ENCODE measurements at regions not wholly inside any gene's neighbourhood (a gene's known extent, or its start where the extent isn't known, plus 50 kb on each side); places are given as distances from the start of the nearest gene placed in this dataset.

DNA sequence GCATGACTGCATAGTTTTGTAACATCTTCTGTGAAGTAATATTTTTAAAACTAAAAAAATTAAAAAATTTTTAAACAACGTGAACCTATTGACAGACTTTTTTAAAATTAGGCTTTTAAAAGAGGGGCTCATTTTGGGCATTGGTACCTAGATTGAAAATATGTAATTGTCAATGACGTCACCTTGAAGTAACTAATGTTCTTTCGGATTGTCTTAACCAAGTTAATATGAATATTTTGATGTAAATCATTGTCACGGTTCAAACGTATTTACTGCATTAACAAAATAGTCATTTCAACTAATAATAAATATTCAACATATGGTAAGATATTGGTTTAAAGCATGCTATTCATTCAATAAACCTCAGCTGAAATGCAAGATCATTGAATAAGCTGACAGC, 719.8 kb downstream of the ANKRD7 start:
- no peaks in the 10 kb centered on the region for H3K27me3 ChIP-seq (ENCODE audit: control insufficient read depth, low read length)
- H4K20me1 ChIP-seq (ENCODE audit: control insufficient read depth, insufficient read depth, low read depth, low read length), result no peaks in the 10 kb centered on the region
- H3K4me1 ChIP-seq (ENCODE audit: control insufficient read depth, low read length), result no peaks in the 10 kb centered on the region
- H3K79me2 ChIP-seq (ENCODE audit: control insufficient read depth, low read length), result no peaks in the 10 kb centered on the region
- H3K4me3 ChIP-seq (ENCODE audit: low read length), result no peak overlapping the region
- no peak overlapping the region for H3K27ac ChIP-seq (ENCODE audit: low read depth, low read length)
- H3K4me2 ChIP-seq (ENCODE audit: low read length), result no peak overlapping the region
- TF ChIP-seq, protein P1, sequence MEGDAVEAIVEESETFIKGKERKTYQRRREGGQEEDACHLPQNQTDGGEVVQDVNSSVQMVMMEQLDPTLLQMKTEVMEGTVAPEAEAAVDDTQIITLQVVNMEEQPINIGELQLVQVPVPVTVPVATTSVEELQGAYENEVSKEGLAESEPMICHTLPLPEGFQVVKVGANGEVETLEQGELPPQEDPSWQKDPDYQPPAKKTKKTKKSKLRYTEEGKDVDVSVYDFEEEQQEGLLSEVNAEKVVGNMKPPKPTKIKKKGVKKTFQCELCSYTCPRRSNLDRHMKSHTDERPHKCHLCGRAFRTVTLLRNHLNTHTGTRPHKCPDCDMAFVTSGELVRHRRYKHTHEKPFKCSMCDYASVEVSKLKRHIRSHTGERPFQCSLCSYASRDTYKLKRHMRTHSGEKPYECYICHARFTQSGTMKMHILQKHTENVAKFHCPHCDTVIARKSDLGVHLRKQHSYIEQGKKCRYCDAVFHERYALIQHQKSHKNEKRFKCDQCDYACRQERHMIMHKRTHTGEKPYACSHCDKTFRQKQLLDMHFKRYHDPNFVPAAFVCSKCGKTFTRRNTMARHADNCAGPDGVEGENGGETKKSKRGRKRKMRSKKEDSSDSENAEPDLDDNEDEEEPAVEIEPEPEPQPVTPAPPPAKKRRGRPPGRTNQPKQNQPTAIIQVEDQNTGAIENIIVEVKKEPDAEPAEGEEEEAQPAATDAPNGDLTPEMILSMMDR (IDR thresholded peaks at IDR 0.05; ENCODE audit: low read depth, low read length, poor library complexity, severe bottlenecking), result no peak
- no peak for TF ChIP-seq EZH2phosphoT487 (IDR thresholded peaks at IDR 0.05; ENCODE audit: borderline replicate concordance, low read length)
- H3F3A ChIP-seq (ENCODE audit: control insufficient read depth, insufficient read depth), result no peaks in the 10 kb centered on the region
- H3K36me3 ChIP-seq (ENCODE audit: control insufficient read depth, low read length), result no peaks in the 10 kb centered on the region
- no peaks in the 10 kb centered on the region for H3K9me3 ChIP-seq (ENCODE audit: control insufficient read depth, insufficient read depth, low read length)
- H3K9me2 ChIP-seq (replicated peaks; ENCODE audit: control insufficient read depth, low read length), result no peaks in the 10 kb centered on the region

DNA sequence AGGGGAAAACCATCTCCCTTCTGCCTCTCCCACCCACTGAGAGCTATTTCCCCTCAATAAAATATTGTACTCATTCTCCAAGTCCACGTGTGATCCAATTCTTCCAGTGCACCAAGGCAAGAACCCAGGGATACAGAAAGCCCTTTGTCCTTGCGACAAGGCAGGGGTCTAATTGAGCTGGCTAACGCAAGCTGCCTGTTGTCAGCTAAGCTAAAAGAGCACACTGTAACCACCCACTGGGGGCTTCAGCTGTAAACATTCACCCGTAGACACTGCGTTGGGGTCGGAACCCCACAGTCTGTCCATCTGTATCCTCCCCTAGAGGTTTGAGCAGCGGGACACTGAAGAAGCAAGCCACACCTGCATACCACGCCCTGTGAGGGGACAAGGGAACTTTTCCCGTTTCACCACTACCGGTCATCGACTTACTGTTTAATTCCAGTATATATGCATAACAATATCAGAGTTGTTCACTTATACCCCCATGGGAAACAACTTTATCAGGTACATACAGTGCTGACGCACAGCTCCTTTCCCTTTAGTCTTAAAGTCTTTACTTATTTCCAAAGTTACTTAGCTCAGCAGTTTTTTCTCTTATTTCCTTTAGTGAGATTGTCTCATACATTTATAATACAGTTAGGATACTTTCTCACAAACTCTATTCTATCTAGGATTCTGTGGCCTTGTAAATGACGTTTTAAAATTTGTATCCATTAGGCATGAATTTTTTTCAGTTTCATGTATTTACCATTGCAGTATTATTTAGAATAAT, 721.6 kb downstream of the ANKRD7 start:
- Histone ChIP-seq H3K9me2 (replicated peaks; ENCODE audit: control insufficient read depth, low read length) (no peaks in the 10 kb centered on the region), H3K27ac (ENCODE audit: low read depth, low read length) (no peak overlapping the region), H3K27me3 (ENCODE audit: control insufficient read depth, low read length) (no peaks in the 10 kb centered on the region), H3K36me3 (ENCODE audit: control insufficient read depth, low read length) (no peaks in the 10 kb centered on the region), H3K4me3 (ENCODE audit: low read length) (no peak overlapping the region), H3K79me2 (ENCODE audit: control insufficient read depth, low read length) (no peaks in the 10 kb centered on the region), H3K4me2 (ENCODE audit: low read length) (no peak overlapping the region), H4K20me1 (ENCODE audit: control insufficient read depth, insufficient read depth, low read depth, low read length) (no peaks in the 10 kb centered on the region), H3K9me3 (ENCODE audit: control insufficient read depth, insufficient read depth, low read length) (no peaks in the 10 kb centered on the region), H3F3A (ENCODE audit: control insufficient read depth, insufficient read depth) (no peaks in the 10 kb centered on the region), H3K4me1 (ENCODE audit: control insufficient read depth, low read length) (no peaks in the 10 kb centered on the region)
- TF ChIP-seq, protein P1 (IDR thresholded peaks at IDR 0.05; ENCODE audit: low read depth, low read length, poor library complexity, severe bottlenecking), result no peak

DNA sequence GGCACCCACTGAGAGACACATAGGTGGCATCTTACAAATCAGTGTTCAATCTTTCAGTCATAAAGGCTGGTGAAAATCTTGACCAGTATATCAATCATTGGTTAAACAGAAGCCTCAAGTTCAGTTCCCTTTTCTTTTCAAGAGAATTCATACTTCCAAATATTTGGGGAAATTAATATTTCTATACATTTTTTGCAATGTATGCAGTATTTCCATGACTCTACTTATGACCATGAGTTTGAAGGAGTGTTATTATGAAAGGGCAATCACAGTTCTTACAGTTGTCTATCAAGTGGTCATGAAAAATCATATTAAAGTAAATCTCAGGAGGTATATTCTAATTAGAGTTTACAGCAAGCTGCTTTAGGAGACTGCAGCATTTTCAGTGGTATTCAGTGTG, 724.0 kb downstream of the ANKRD7 start:
- no peaks in the 10 kb centered on the region for H3K9me3 ChIP-seq (ENCODE audit: control insufficient read depth, insufficient read depth, low read length)
- TF ChIP-seq, protein P1 (IDR thresholded peaks at IDR 0.05; ENCODE audit: low read depth, low read length, poor library complexity, severe bottlenecking), result no peak
- TF ChIP-seq EZH2phosphoT487 (IDR thresholded peaks at IDR 0.05; ENCODE audit: borderline replicate concordance, low read length), result no peak
- H3K4me2 ChIP-seq (ENCODE audit: low read length), result no peak overlapping the region

More for the DNA sequence above, 724.0 kb downstream of the ANKRD7 start:
- no peaks in the 10 kb centered on the region for H3K27me3 ChIP-seq (ENCODE audit: control insufficient read depth, low read length)
- no peaks in the 10 kb centered on the region for H3F3A ChIP-seq (ENCODE audit: control insufficient read depth, insufficient read depth)
- H3K9me2 ChIP-seq (replicated peaks; ENCODE audit: control insufficient read depth, low read length), result no peaks in the 10 kb centered on the region
- H3K79me2 ChIP-seq (ENCODE audit: control insufficient read depth, low read length), result no peaks in the 10 kb centered on the region
- H3K4me3 ChIP-seq (ENCODE audit: low read length), result no peak overlapping the region
- no peaks in the 10 kb centered on the region for H3K4me1 ChIP-seq (ENCODE audit: control insufficient read depth, low read length)
- no peak overlapping the region for H3K27ac ChIP-seq (ENCODE audit: low read depth, low read length)
- H3K36me3 ChIP-seq (ENCODE audit: control insufficient read depth, low read length), result no peaks in the 10 kb centered on the region
- H4K20me1 ChIP-seq (ENCODE audit: control insufficient read depth, insufficient read depth, low read depth, low read length), result no peaks in the 10 kb centered on the region

Measured in DOHH2 (cell line).